ENCODE measurements at regions not wholly inside any gene's neighbourhood (a gene's known extent, or its start where the extent isn't known, plus 50 kb on each side); places are given as distances from the start of the nearest gene placed in this dataset.

DNA sequence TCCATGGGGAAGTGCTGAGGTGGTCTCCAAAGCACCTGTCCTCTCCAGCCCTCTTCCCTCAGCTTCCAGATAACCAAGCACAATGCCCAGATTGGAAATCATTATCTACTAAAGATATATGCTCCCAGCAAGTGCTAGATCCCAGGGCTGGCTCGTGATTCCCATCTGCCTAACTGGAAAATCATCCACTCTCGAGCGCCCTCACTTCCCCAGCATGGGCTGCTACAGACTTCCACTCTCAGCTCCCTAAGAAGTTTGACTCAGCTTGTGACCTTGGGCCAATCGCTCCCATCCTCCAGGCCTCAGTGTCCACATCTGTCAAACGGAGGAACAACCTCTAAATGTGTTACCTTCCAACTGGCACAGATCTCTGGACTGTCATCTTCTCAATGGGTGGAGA lies 112.4 kb upstream of the ZMIZ1 start:
- DNase-seq (no peak), ATAC-seq (ENCODE audit: low FRiP score in 2 of 2) (no peak)
- no peaks in the 10 kb centered on the region for H3K27me3 ChIP-seq
- H3K27ac ChIP-seq, result no peak overlapping the region
- no peaks in the 10 kb centered on the region for H3K36me3 ChIP-seq
- peaks cover 16 to 29% (median 20%) of the 10 kb centered on the region in 4 donors for H3K4me1 ChIP-seq
- TF ChIP-seq, protein P1, sequence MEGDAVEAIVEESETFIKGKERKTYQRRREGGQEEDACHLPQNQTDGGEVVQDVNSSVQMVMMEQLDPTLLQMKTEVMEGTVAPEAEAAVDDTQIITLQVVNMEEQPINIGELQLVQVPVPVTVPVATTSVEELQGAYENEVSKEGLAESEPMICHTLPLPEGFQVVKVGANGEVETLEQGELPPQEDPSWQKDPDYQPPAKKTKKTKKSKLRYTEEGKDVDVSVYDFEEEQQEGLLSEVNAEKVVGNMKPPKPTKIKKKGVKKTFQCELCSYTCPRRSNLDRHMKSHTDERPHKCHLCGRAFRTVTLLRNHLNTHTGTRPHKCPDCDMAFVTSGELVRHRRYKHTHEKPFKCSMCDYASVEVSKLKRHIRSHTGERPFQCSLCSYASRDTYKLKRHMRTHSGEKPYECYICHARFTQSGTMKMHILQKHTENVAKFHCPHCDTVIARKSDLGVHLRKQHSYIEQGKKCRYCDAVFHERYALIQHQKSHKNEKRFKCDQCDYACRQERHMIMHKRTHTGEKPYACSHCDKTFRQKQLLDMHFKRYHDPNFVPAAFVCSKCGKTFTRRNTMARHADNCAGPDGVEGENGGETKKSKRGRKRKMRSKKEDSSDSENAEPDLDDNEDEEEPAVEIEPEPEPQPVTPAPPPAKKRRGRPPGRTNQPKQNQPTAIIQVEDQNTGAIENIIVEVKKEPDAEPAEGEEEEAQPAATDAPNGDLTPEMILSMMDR (IDR thresholded peaks at IDR 0.05), result no peak
- no peak for TF ChIP-seq POLR2AphosphoS5 (IDR thresholded peaks at IDR 0.05)
- TF ChIP-seq EP300 (IDR thresholded peaks at IDR 0.05), result no peak
- no peak for TF ChIP-seq POLR2A (IDR thresholded peaks at IDR 0.05)
- 92 to 97% methylated on average over 5 of the region's 5 CpGs for whole genome bisulfite sequencing, 2 donors
- H3K9me3 ChIP-seq, result no peaks in the 10 kb centered on the region
- no peak overlapping the region for H3K4me3 ChIP-seq

DNA sequence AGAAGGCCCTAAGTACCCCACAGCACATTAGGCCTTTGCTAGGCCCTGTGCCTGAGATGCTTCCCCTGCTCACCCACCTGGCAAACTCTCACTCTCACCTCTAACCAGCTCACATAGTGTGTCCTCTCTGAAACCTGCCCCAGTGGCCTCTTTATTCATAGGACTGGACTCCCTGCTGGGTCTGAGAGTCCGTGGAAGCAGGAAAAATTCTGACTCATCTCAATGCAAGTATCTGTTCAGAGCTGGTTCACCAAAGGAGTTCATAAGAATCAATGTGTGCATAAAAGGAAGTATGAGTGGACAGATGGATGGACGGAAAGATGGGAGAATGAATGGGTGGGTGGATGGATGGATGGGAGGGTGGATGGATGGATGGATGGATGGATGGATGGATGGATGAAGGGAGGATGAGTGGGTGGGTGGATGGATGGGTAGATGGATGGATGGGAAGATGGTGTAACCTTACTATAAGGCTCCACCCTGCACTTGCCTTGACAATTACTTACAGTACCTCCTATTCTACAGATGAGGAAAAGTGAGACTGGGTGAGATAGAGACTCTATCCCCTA lies 111.2 kb upstream of the ZMIZ1 start:
- DNase-seq (no peak), ATAC-seq (ENCODE audit: low FRiP score in 2 of 2) (no peak)
- Histone ChIP-seq H3K4me3 (no peak overlapping the region), H3K4me1 (peaks cover 16 to 33% (median 25%) of the 10 kb centered on the region in 4 donors), H3K27me3 (no peaks in the 10 kb centered on the region), H3K27ac (no peak overlapping the region), H3K36me3 (no peaks in the 10 kb centered on the region), H3K9me3 (no peaks in the 10 kb centered on the region)
- 88 to 100% methylated on average over 2 of the region's 2 CpGs for WGBS, 2 donors
- TF ChIP-seq POLR2AphosphoS5 (IDR thresholded peaks at IDR 0.05) (no peak), POLR2A (IDR thresholded peaks at IDR 0.05) (no peak), EP300 (IDR thresholded peaks at IDR 0.05) (no peak)
- TF ChIP-seq, protein P1 (IDR thresholded peaks at IDR 0.05), result no peak

GRCh38 chr10:78959217-78959923 lies 109.4 kb upstream of the ZMIZ1 start:
- no peaks in the 10 kb centered on the region for H3K9me3 ChIP-seq
- no peak overlapping the region for H3K27ac ChIP-seq
- TF ChIP-seq EP300 (IDR thresholded peaks at IDR 0.05), result no peak
- TF ChIP-seq, protein P1 (IDR thresholded peaks at IDR 0.05), result no peak
- no peak for TF ChIP-seq POLR2A (IDR thresholded peaks at IDR 0.05)
- TF ChIP-seq POLR2AphosphoS5 (IDR thresholded peaks at IDR 0.05), result no peak
- ATAC-seq (ENCODE audit: low FRiP score in 2 of 2) (no peak), DNase-seq (no peak)
- 67 to 77% methylated on average over 10 of the region's 10 CpGs for WGBS, 2 donors
- H3K4me1 ChIP-seq, result peaks cover 11 to 40% (median 25%) of the 10 kb centered on the region in 4 donors
- no peaks in the 10 kb centered on the region for H3K36me3 ChIP-seq
- no peak overlapping the region for H3K4me3 ChIP-seq
- H3K27me3 ChIP-seq, result no peaks in the 10 kb centered on the region

GRCh38 chr10:78959924-78960285 lies 108.9 kb upstream of the ZMIZ1 start:
- no peak for DNase-seq

More at GRCh38 chr10:78959924-78960285, 108.9 kb upstream of the ZMIZ1 start:
- H3K27me3 ChIP-seq, result no peaks in the 10 kb centered on the region
- no peak for ATAC-seq (ENCODE audit: low FRiP score in 2 of 2)
- 47 to 77% methylated on average over 3 of the region's 3 CpGs for WGBS, 2 donors
- H3K27ac ChIP-seq, result no peak overlapping the region
- H3K36me3 ChIP-seq, result no peaks in the 10 kb centered on the region
- peaks cover 12 to 40% (median 27%) of the 10 kb centered on the region in 4 donors for H3K4me1 ChIP-seq
- TF ChIP-seq POLR2A (IDR thresholded peaks at IDR 0.05) (no peak), POLR2AphosphoS5 (IDR thresholded peaks at IDR 0.05) (no peak)
- TF ChIP-seq, protein P1 (IDR thresholded peaks at IDR 0.05), result no peak
- H3K9me3 ChIP-seq, result no peaks in the 10 kb centered on the region
- no peak overlapping the region for H3K4me3 ChIP-seq
